Heart left ventricle (tissue), 16 donors: ENCODE measurements at regions not wholly inside any gene's neighbourhood (a gene's known extent, or its start where the extent isn't known, plus 50 kb on each side); places are given as distances from the start of the nearest gene placed in this dataset.

ENCODE experiments used
- ATAC-seq, 4 donors: fragments of 200-7000 bp; cut with Tn5 transposase; one replicate each; pipeline ENCODE4 v1.9.1; 2020 to 2022; ENCODE audit warnings: moderate library complexity in 4 of 4, mild to moderate bottlenecking in 3 of 4, moderate number of reproducible peaks in 1 of 4
- DNase-seq, 5 donors: peaks; one replicate each; pipeline ENCODE4 v3.0.0-alpha.2; 2020
- H3K27ac ChIP-seq, 12 donors: fragments of 200-600 bp; sonication (generic) in 4 of 12; one replicate each; pipeline versions ENCODE4 v1.5.0 to v1.8.0; 2016 to 2022; ENCODE audit warnings: mild to moderate bottlenecking in 2 of 12
- H3K27me3 ChIP-seq, 9 donors: fragments of 200-600 bp; sonication (generic) in 2 of 9; one replicate each; pipeline versions ENCODE4 v1.5.1 to v1.8.0; 2016 to 2022; ENCODE audit warnings: mild to moderate bottlenecking in 3 of 9
- H3K36me3 ChIP-seq, 9 donors: fragments of 200-600 bp; sonication (generic) in 2 of 9; one replicate each; pipeline versions ENCODE4 v1.5.0 to v1.8.0; 2018 to 2022; ENCODE audit warnings: mild to moderate bottlenecking in 2 of 9
- H3K4me1 ChIP-seq, 12 donors: fragments of 200-600 bp; sonication (generic) in 4 of 12; one replicate each; pipeline versions ENCODE4 v1.5.0 to v1.8.0; 2016 to 2022; ENCODE audit warnings: mild to moderate bottlenecking in 3 of 12
- H3K4me3 ChIP-seq, 12 donors: fragments of 200-600 bp; sonication (generic) in 4 of 12; one replicate each; pipeline versions ENCODE4 v1.5.0 to v1.8.0; 2017 to 2022; ENCODE audit warnings: mild to moderate bottlenecking in 9 of 12, moderate library complexity in 4 of 12
- H3K9me3 ChIP-seq, 12 donors: fragments of 200-600 bp; sonication (generic) in 4 of 12; one replicate each; pipeline versions ENCODE4 v1.5.0 to v1.8.0; 2016 to 2022; ENCODE audit warnings: mild to moderate bottlenecking in 1 of 12
- POLR2A ChIP-seq, 2 donors: fragments of 450-650 bp; IDR thresholded peaks; one replicate each; pipeline ENCODE4 v1.6.1; 2017; ENCODE audit warnings: antibody characterized with exemption in 2 of 2, mild to moderate bottlenecking in 2 of 2, moderate library complexity in 2 of 2
- WGBS, 4 donors: extraction: QIAGEN DNeasy Blood & Tissue Kit in 2 of 4; methylation state at CpG; one replicate each; pipeline versions ENCODE4 v1.1.5 to v1.1.7; 2013 to 2018; 5-methylcytosine and 5-hydroxymethylcytosine counted together
- intact Hi-C, 10 donors: fragments of 100-400 bp; cut with DNase I; formaldehyde crosslinking; loops; one replicate each; pipeline versions ENCODE4 v1.11.1 to v1.14.2; 2022
- TF ChIP-seq, protein P1 (sequence below), 12 donors: fragments of 200-600 bp; sonication (generic) in 4 of 12; IDR thresholded peaks; one replicate each; pipeline versions ENCODE4 v1.5.0 to v1.8.0; 2018 to 2022; ENCODE audit warnings: antibody characterized with exemption in 12 of 12, mild to moderate bottlenecking in 5 of 12
- donor health status: ischemic (EF 13 %, LVEDD 7.1; RV severe dilation, severe dysfunction).
- donor health status: healthy with polysubstance abuse.
- donor health status: DM: no; HTN: yes; CAD: no.
- donor health status: DM: no; HTN: no; CAD: no.
- donor health status: ischemic (EF 25% LVEDD 6.9; RV normal size, moderate dysfunction).
- donor health status: ischemic (EF 25% LVEDD 5.7; RV mildly dilated, moderate dysfunction).
- donor health status: healthy.
- donor health status: DM: yes; HTN: yes; CAD: no.
- donor health status: ischemic (EF 35%, LVEDD 5.7; RV mildly dilated, moderate dysfunction).
- donor health status: nonischemic (EF 11% LVEDD 7.7; RV severe dilation, severe dysfunction).
- donor health status: DM: yes; HTN: yes; CAD: no.
- donor health status: PGD.
- donor health status: ischemic (EF 29% LVEDD 5.4; RV normal size, mild dysfunction).
- donor health status: nonischemic (EF 23%, LVEDD 6.1; RV moderate dilation, normal function).

DNA sequence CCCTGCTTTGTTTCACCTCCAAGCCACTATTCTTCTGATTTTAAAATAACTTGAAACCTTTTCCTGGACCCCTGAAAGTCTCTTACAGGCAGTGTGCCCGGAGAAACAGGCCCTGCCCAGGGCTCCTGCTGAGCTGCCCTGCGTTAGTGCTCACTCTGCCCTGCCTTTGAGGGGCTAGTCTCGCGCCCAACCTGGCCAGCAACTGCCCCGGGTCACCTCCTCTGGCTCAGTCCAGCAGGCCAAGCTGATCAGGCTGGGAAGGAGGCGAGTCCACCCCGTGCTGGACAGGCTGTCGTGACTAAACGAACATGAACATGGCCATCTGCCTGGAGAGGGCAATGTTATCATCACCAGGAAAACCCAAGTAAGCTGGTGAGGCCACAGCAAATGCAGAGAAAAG, 245.4 kb downstream of the ANKRD60 start:
- no peak overlapping the region for H3K27ac ChIP-seq
- DNase-seq (no peak), ATAC-seq (no peak)
- WGBS, 4 donors: 82 to 88% (median 86%) methylated on average over 9 of the region's 9 CpGs
- H3K27me3 ChIP-seq: no peaks in the 10 kb centered on the region
- peaks cover 0 to 24% (median 0%) of the 10 kb centered on the region in 12 donors for H3K4me1 ChIP-seq
- H3K36me3 ChIP-seq: no peaks in the 10 kb centered on the region
- no peaks in the 10 kb centered on the region for H3K9me3 ChIP-seq
- no peak overlapping the region for H3K4me3 ChIP-seq
- TF ChIP-seq, protein P1, sequence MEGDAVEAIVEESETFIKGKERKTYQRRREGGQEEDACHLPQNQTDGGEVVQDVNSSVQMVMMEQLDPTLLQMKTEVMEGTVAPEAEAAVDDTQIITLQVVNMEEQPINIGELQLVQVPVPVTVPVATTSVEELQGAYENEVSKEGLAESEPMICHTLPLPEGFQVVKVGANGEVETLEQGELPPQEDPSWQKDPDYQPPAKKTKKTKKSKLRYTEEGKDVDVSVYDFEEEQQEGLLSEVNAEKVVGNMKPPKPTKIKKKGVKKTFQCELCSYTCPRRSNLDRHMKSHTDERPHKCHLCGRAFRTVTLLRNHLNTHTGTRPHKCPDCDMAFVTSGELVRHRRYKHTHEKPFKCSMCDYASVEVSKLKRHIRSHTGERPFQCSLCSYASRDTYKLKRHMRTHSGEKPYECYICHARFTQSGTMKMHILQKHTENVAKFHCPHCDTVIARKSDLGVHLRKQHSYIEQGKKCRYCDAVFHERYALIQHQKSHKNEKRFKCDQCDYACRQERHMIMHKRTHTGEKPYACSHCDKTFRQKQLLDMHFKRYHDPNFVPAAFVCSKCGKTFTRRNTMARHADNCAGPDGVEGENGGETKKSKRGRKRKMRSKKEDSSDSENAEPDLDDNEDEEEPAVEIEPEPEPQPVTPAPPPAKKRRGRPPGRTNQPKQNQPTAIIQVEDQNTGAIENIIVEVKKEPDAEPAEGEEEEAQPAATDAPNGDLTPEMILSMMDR (IDR thresholded peaks at IDR 0.05): no peak
- no peak for TF ChIP-seq POLR2A (IDR thresholded peaks at IDR 0.05)
- intact Hi-C loops: loop anchor here in 1 of 10 donors (10.0 kb wide), 1 partner anchor 58 kb away; no protein-coding TSS in a partner anchor

- no peak overlapping the region for H3K4me3 ChIP-seq
- no peak for DNase-seq
- no peak for ATAC-seq
- H3K4me1 ChIP-seq: peaks cover 0 to 34% (median 0%) of the 10 kb centered on the region in 12 donors
- H3K27me3 ChIP-seq: no peaks in the 10 kb centered on the region
- intact Hi-C loops: loop anchor here in 1 of 10 donors (10.0 kb wide), 1 partner anchor 56 kb away; no protein-coding TSS in a partner anchor
- WGBS, 4 donors: 35 to 41% (median 39%) methylated on average over 8 of the region's 8 CpGs
- no peaks in the 10 kb centered on the region for H3K9me3 ChIP-seq
- no peaks in the 10 kb centered on the region for H3K36me3 ChIP-seq
- TF ChIP-seq POLR2A (IDR thresholded peaks at IDR 0.05): no peak
- TF ChIP-seq, protein P1 (IDR thresholded peaks at IDR 0.05): no peak
- no peak overlapping the region for H3K27ac ChIP-seq
These were observed 247.9 kb downstream of the ANKRD60 start for GRCh38 chr20:57980506-57980905.

GRCh38 chr20:57977569-57977968, 250.9 kb downstream of the ANKRD60 start:
- Histone ChIP-seq H3K36me3 (no peaks in the 10 kb centered on the region), H3K4me1 (peaks cover 0 to 25% (median 0%) of the 10 kb centered on the region in 12 donors), H3K27ac (peak overlapping the region in 7 of 12 donors; percentile 6 to 60 (median 42)), H3K9me3 (no peaks in the 10 kb centered on the region), H3K4me3 (no peak overlapping the region), H3K27me3 (no peaks in the 10 kb centered on the region)
- no peak for TF ChIP-seq POLR2A (IDR thresholded peaks at IDR 0.05)
- TF ChIP-seq, protein P1 (IDR thresholded peaks at IDR 0.05): no peak
- no peak for DNase-seq
- peak in 2 of 4 donors; percentile 35 to 38 for ATAC-seq
- intact Hi-C loops: no loop called here
- WGBS, 4 donors: 55 to 68% (median 65%) methylated on average over 7 of the region's 7 CpGs

GRCh38 chr20:57977141-57977540, 251.3 kb downstream of the ANKRD60 start:
- H3K36me3 ChIP-seq: no peaks in the 10 kb centered on the region
- DNase-seq (peak in 4 of 5 donors; percentile 35 to 52 (median 46)), ATAC-seq (peak in 3 of 4 donors; percentile 37 to 71 (median 68))
- TF ChIP-seq POLR2A (IDR thresholded peaks at IDR 0.05): no peak
- TF ChIP-seq, protein P1 (IDR thresholded peaks at IDR 0.05): no peak
- H3K27ac ChIP-seq: peak overlapping the region in 2 of 12 donors; percentile 49 to 59
- 55 to 63% (median 60%) methylated on average over 6 to 10 of the region's 10 CpGs for WGBS, 4 donors
- no peak overlapping the region for H3K4me3 ChIP-seq
- H3K9me3 ChIP-seq: peaks cover 0 to 2% (median 0%) of the 10 kb centered on the region in 12 donors
- H3K27me3 ChIP-seq: no peaks in the 10 kb centered on the region
- peaks cover 0 to 25% (median 0%) of the 10 kb centered on the region in 12 donors for H3K4me1 ChIP-seq
- intact Hi-C loops: no loop called here
